ENCODE measurements at regions not wholly inside any gene's neighbourhood (a gene's known extent, or its start where the extent isn't known, plus 50 kb on each side); places are given as distances from the start of the nearest gene placed in this dataset.
A peak's percentile ranks its signal among the peaks of the same experiment; 100 is the strongest.

GRCh38 chr11:16685914-16686313, 52.5 kb upstream of the C11orf58 start:
- DNase-seq = no peak

GRCh38 chr11:16678466-16679116, 59.9 kb upstream of the C11orf58 start:
- no peak for DNase-seq

- DNase-seq = no peak
Observed at GRCh38 chr11:16669799-16670415, 68.5 kb upstream of the C11orf58 start.

GRCh38 chr11:16632295-16633200, 105.9 kb upstream of the C11orf58 start:
- no peak for DNase-seq

- no peak for DNase-seq
Observed at GRCh38 chr11:16630651-16631050, 107.8 kb upstream of the C11orf58 start.

GRCh38 chr11:16618431-16618830, 120.0 kb upstream of the C11orf58 start:
- no peak for DNase-seq

- no peak for DNase-seq
Observed at GRCh38 chr11:16615480-16615879, 123.0 kb upstream of the C11orf58 start.

- peak; percentile 94 for DNase-seq
Observed at GRCh38 chr11:16613512-16614381, 124.7 kb upstream of the C11orf58 start.

GRCh38 chr11:16613262-16613511, 125.3 kb upstream of the C11orf58 start:
- DNase-seq = no peak

- peak; percentile 69 for DNase-seq
Observed at GRCh38 chr11:16612566-16613261, 125.7 kb upstream of the C11orf58 start.

- DNase-seq = peak; percentile 51
Observed at GRCh38 chr11:16611926-16612565, 126.4 kb upstream of the C11orf58 start.

GRCh38 chr11:16611401-16611921, 127.0 kb upstream of the C11orf58 start:
- no peak for DNase-seq

- peak; percentile 47 for DNase-seq
Observed at GRCh38 chr11:16610738-16611388, 127.6 kb upstream of the C11orf58 start.

- DNase-seq = no peak
Observed at GRCh38 chr11:16610213-16610737, 128.2 kb upstream of the C11orf58 start.

- DNase-seq = no peak
Observed at GRCh38 chr11:16609769-16610168, 128.7 kb upstream of the C11orf58 start.

GRCh38 chr11:16607675-16608644, 130.5 kb upstream of the C11orf58 start:
- peak; percentile 92 for DNase-seq

- peak; percentile 82 for DNase-seq
Observed at GRCh38 chr11:16606784-16607674, 131.4 kb upstream of the C11orf58 start.

Measured in femur (tissue), 1 donor.